GM21515 (cell line): ENCODE measurements at regions not wholly inside any gene's neighbourhood (a gene's known extent, or its start where the extent isn't known, plus 50 kb on each side); places are given as distances from the start of the nearest gene placed in this dataset.

Experiments
- ATAC-seq: cut with Tn5 transposase; IDR thresholded peaks from one replicate; pipeline ENCODE4 v1.9.1; 2021; ENCODE audit not compliant: unreplicated experiment

GRCh38 chr16:65445313-65446260 is 323.7 kb upstream of the CDH11 start:
- no peak for ATAC-seq

GRCh38 chr16:65441501-65441900 is 319.6 kb upstream of the CDH11 start:
- no peak for ATAC-seq

GRCh38 chr16:65429504-65430181 is 307.8 kb upstream of the CDH11 start:
- no peak for ATAC-seq

- no peak for ATAC-seq
Measured at GRCh38 chr16:65426484-65426883, 304.6 kb upstream of the CDH11 start.

GRCh38 chr16:65422934-65423333 is 301.1 kb upstream of the CDH11 start:
- ATAC-seq = no peak

- ATAC-seq = no peak
Measured at GRCh38 chr16:65421596-65421995, 299.7 kb upstream of the CDH11 start.

GRCh38 chr16:65418435-65418834 is 296.6 kb upstream of the CDH11 start:
- no peak for ATAC-seq

- no peak for ATAC-seq
Measured at GRCh38 chr16:65415460-65415859, 293.6 kb upstream of the CDH11 start.

GRCh38 chr16:65414284-65414984 is 292.6 kb upstream of the CDH11 start:
- ATAC-seq = no peak

- ATAC-seq = no peak
Measured at GRCh38 chr16:65413861-65414260, 292.0 kb upstream of the CDH11 start.

GRCh38 chr16:65410801-65411200 is 288.9 kb upstream of the CDH11 start:
- no peak for ATAC-seq

GRCh38 chr16:65409510-65409909 is 287.6 kb upstream of the CDH11 start:
- no peak for ATAC-seq

- no peak for ATAC-seq
Measured at GRCh38 chr16:65406933-65407332, 285.1 kb upstream of the CDH11 start.

- no peak for ATAC-seq
Measured at GRCh38 chr16:65406116-65406515, 284.3 kb upstream of the CDH11 start.

GRCh38 chr16:65394281-65394680 is 272.4 kb upstream of the CDH11 start:
- ATAC-seq = no peak

GRCh38 chr16:65392806-65393565 is 271.1 kb upstream of the CDH11 start:
- ATAC-seq = no peak

- ATAC-seq = no peak
Measured at GRCh38 chr16:65388592-65388991, 266.7 kb upstream of the CDH11 start.

- no peak for ATAC-seq
Measured at GRCh38 chr16:65386672-65387071, 264.8 kb upstream of the CDH11 start.

GRCh38 chr16:65384441-65384840 is 262.6 kb upstream of the CDH11 start:
- no peak for ATAC-seq

- ATAC-seq = no peak
Measured at GRCh38 chr16:65377195-65377594, 255.3 kb upstream of the CDH11 start.

- ATAC-seq = no peak
Measured at GRCh38 chr16:65376601-65377000, 254.7 kb upstream of the CDH11 start.
